Chondrocyte (in vitro differentiated cells): ENCODE measurements at regions not wholly inside any gene's neighbourhood (a gene's known extent, or its start where the extent isn't known, plus 50 kb on each side); places are given as distances from the start of the nearest gene placed in this dataset.

Experiments used
- DNase-seq: peaks from one replicate; pipeline ENCODE4 v3.0.0; 2021; ENCODE audit warnings: mixed read lengths, low spot score
- H3K27ac Mint-ChIP-seq: one replicate; pipeline ENCODE4 v1.8.0; 2021; ENCODE audit warnings: mild to moderate bottlenecking, moderate library complexity, mixed read lengths; ENCODE audit not compliant: unreplicated experiment
- H3K27me3 Mint-ChIP-seq: 2 replicates; pipeline ENCODE4 v1.8.0; 2021; ENCODE audit warnings: low read depth, mixed read lengths
- H3K36me3 Mint-ChIP-seq: 2 replicates; pipeline ENCODE4 v1.8.0; 2021; ENCODE audit warnings: low read depth, mixed read lengths
- H3K4me1 Mint-ChIP-seq: 2 replicates; pipeline ENCODE4 v1.8.0; 2021; ENCODE audit warnings: low read depth, mild to moderate bottlenecking, mixed read lengths
- H3K4me3 Mint-ChIP-seq: one replicate; pipeline ENCODE4 v1.8.0; 2021; ENCODE audit warnings: mild to moderate bottlenecking, moderate library complexity, mixed read lengths; ENCODE audit not compliant: unreplicated experiment
- H3K9me3 Mint-ChIP-seq: 2 replicates; pipeline ENCODE4 v1.8.0; 2021; ENCODE audit warnings: low read depth, mixed read lengths
- CTCF ChIP-seq: fragments of 200-600 bp; sonication (generic); IDR thresholded peaks from 2 replicates; pipeline ENCODE4 v1.5.0; 2021; ENCODE audit warnings: antibody characterized with exemption, mild to moderate bottlenecking, moderate library complexity

DNA sequence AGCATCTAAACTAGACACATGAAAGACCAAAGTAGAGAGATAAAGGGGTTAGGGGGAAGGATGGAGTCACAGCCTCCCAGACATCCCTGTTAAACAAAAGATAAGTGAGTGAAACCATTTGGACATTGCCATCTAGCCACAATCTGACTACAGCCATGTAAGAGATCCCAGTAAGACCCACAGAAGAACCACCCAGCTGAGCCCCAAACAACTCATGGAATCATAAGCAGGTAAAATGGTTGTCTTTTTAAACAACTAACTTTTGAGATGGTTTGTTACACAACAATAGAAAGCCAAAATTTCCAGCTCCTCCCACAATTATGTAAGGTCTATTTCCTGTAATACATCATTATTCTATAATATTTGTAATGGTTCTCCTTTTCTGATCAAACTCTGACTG lies 437.5 kb downstream of the IGSF11 start:
- H3K4me3 Mint-ChIP-seq = no peak overlapping the region
- no peak for TF ChIP-seq CTCF
- H3K9me3 Mint-ChIP-seq = peaks cover 8% of the 10 kb centered on the region
- H3K27ac Mint-ChIP-seq = no peak overlapping the region
- peaks cover 5% of the 10 kb centered on the region for H3K27me3 Mint-ChIP-seq
- no peaks in the 10 kb centered on the region for H3K4me1 Mint-ChIP-seq
- H3K36me3 Mint-ChIP-seq = no peaks in the 10 kb centered on the region
- no peak for DNase-seq

GRCh38 chr3:118607915-118608820 lies 426.5 kb downstream of the IGSF11 start:
- no peak for TF ChIP-seq CTCF
- H3K4me1 Mint-ChIP-seq = no peaks in the 10 kb centered on the region
- peaks cover 9% of the 10 kb centered on the region for H3K27me3 Mint-ChIP-seq
- H3K4me3 Mint-ChIP-seq = no peak overlapping the region
- H3K27ac Mint-ChIP-seq = no peak overlapping the region
- H3K9me3 Mint-ChIP-seq = peaks cover 16% of the 10 kb centered on the region
- H3K36me3 Mint-ChIP-seq = peaks cover 2% of the 10 kb centered on the region
- no peak for DNase-seq

DNA sequence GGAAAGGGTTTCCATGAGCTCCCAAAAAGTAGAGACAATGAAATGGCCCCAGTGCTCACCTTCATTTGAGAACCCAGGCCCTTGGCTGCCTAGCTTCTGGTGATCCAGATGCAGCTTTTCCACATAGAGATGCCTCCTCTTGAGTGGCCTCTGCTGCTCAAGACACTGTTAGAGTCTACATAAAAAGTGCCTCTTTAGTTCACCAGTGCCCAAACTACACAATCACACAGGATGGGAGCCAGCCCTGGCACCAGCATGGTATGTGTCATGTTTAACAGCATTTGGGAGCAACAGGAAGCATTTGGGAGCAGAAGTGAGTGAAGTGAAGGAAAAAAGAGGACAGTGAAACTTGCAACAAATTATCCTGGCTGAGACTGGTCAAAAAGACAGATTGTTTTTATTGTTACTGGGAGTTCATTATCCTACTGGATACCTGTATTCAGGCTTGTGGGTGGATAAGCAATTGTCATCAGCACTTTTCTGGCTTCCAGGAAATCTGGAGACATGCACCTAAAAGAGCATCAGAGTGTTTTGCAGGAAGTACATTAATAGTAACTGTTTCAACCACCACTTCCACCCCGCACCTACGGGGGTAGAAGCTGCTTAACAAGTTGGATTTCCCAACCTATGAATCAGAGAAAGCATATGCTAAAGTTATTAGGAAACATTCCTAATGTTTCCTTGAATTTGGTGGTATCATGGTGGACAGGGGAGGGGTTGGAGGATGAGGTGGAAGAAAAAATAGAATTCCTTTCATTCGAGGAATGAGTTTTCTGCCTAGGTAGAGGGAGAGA lies 416.2 kb downstream of the IGSF11 start:
- no peak for DNase-seq
- H3K4me1 Mint-ChIP-seq = no peaks in the 10 kb centered on the region
- H3K36me3 Mint-ChIP-seq = no peaks in the 10 kb centered on the region
- peaks cover 3% of the 10 kb centered on the region for H3K9me3 Mint-ChIP-seq
- H3K27me3 Mint-ChIP-seq = peaks cover 3% of the 10 kb centered on the region
- TF ChIP-seq CTCF = no peak
- H3K4me3 Mint-ChIP-seq = no peak overlapping the region
- H3K27ac Mint-ChIP-seq = no peak overlapping the region

DNA sequence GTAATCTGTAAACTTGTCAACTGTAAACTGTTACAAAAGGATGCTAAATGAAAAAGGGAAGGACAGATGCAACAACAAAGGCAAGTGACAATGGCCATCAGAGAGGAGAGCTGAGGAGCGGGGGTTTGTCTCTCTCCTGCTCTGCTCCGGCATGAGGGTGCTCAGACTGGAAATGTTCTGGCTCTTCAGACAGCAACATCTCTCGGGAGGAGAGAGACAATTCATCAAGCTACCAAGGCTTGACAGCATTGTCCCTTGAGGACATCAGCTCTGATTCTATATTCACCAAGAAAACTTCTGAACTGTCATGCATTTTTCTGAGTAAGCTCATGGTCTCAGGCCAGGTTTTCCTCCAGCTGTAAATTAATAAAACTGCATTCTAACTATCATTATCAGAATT lies 408.2 kb downstream of the IGSF11 start:
- TF ChIP-seq CTCF = no peak
- no peaks in the 10 kb centered on the region for H3K36me3 Mint-ChIP-seq
- no peak overlapping the region for H3K27ac Mint-ChIP-seq
- peaks cover 15% of the 10 kb centered on the region for H3K27me3 Mint-ChIP-seq
- no peaks in the 10 kb centered on the region for H3K9me3 Mint-ChIP-seq
- DNase-seq = no peak
- peaks cover 2% of the 10 kb centered on the region for H3K4me1 Mint-ChIP-seq
- H3K4me3 Mint-ChIP-seq = no peak overlapping the region

- DNase-seq = no peak
- Mint-ChIP-seq H3K9me3 (no peaks in the 10 kb centered on the region), H3K27me3 (peaks cover 22% of the 10 kb centered on the region), H3K4me1 (peaks cover 2% of the 10 kb centered on the region), H3K4me3 (peak overlapping the region; percentile 39), H3K27ac (no peak overlapping the region), H3K36me3 (no peaks in the 10 kb centered on the region)
- TF ChIP-seq CTCF = peak; percentile 93
Measured at GRCh38 chr3:118628704-118629341, 405.8 kb downstream of the IGSF11 start.
